A549 (cell line): ENCODE measurements at regions not wholly inside any gene's neighbourhood (a gene's known extent, or its start where the extent isn't known, plus 50 kb on each side); places are given as distances from the start of the nearest gene placed in this dataset.

Source experiments
- ATAC-seq, 2 experiments: fragments of 200-7000 bp in 1 of 2; fragments of >200 bp in 1 of 2; cut with Nextera tagmentation in 1 of 2; cut with Tn5 transposase in 1 of 2; 3 replicates each; pipeline versions ENCODE4 v1.8.0 to v1.9.1; 2018 to 2020; ENCODE audit warnings: mild to moderate bottlenecking in 1 of 2, moderate library complexity in 1 of 2
- CTCF ChIA-PET: fragments of 300-600 bp; sonication (Branson Sonifier 250); formaldehyde crosslinking; extraction: SDS; loops from one replicate; lab custom pipeline; 2021; ENCODE audit warnings: antibody characterized with exemption, inconsistent platforms; lab: Yijun Ruan, JAX
- POLR2A ChIA-PET: fragments of 350-600 bp; formaldehyde crosslinking; extraction: SDS; loops from one replicate; lab custom pipeline; 2021; ENCODE audit warnings: antibody characterized with exemption, inconsistent platforms; lab: Yijun Ruan, JAX
- DNase-seq, 2 experiments: peaks; one replicate each; pipeline versions ENCODE4 v3.0.0 to v3.0.0-alpha.2; 2011 to 2016; ENCODE audit warnings: low read depth in 1 of 2, low spot score in 1 of 2
- FAIRE-seq: peaks from 2 replicates; lab custom pipeline; 2011; peaks lifted over from hg19 to GRCh38; lab: Jason Lieb, UNC
- H3K27ac ChIP-seq, 2 experiments: fragments of >200 bp; sonication (Bioruptor Twin); formaldehyde crosslinking; 3 replicates each; pipeline ENCODE4 v1.5.1; 2016 to 2017
- H3K4me1 ChIP-seq: fragments of >200 bp; sonication (Bioruptor Twin); formaldehyde crosslinking; 3 replicates; pipeline ENCODE4 v1.6.1; 2016
- H3K4me2 ChIP-seq: fragments of >200 bp; sonication (Bioruptor Twin); formaldehyde crosslinking; 3 replicates; pipeline ENCODE4 v1.6.1; 2016
- H3K4me3 ChIP-seq: fragments of >200 bp; sonication (Bioruptor Twin); formaldehyde crosslinking; 3 replicates; pipeline ENCODE4 v1.5.1; 2016
- H3K9me3 ChIP-seq: fragments of >200 bp; sonication (Bioruptor Twin); formaldehyde crosslinking; 3 replicates; pipeline ENCODE4 v1.6.1; 2016
- BHLHE40 ChIP-seq: IDR thresholded peaks from 2 replicates; pipeline ENCODE4 v1.6.1; 2012; ENCODE audit warnings: low read depth, low read length, inconsistent platforms
- CBX2 ChIP-seq: fragments of 200-600 bp; sonication (generic); IDR thresholded peaks from 2 replicates; pipeline ENCODE4 v1.6.1; 2016; ENCODE audit warnings: low read depth, mild to moderate bottlenecking, borderline replicate concordance
- CHD2 ChIP-seq: fragments of 150-350 bp; IDR thresholded peaks from 2 replicates; pipeline ENCODE4 v1.6.1; 2014; ENCODE audit warnings: low read length; ENCODE audit not compliant: partially characterized antibody
- EHMT2 ChIP-seq: fragments of 200-600 bp; sonication (generic); IDR thresholded peaks from 2 replicates; pipeline ENCODE4 v1.6.1; 2016; ENCODE audit warnings: antibody characterized with exemption, low read depth, mild to moderate bottlenecking, moderate library complexity
- EP300 ChIP-seq, 2 experiments: fragments of >200 bp; sonication (Bioruptor Twin); formaldehyde crosslinking; IDR thresholded peaks; 2 replicates in 1 of 2; 3 replicates in 1 of 2; pipeline ENCODE4 v1.6.1; 2016 to 2017
- ESRRA ChIP-seq: fragments of 150-350 bp; IDR thresholded peaks from 2 replicates; pipeline ENCODE4 v1.6.1; 2014; ENCODE audit warnings: mild to moderate bottlenecking, low read length, borderline replicate concordance
- FOSL2 ChIP-seq, 2 experiments: fragments of 450-650 bp in 1 of 2; fragments of >200 bp in 1 of 2; sonication (Bioruptor Twin) in 1 of 2; formaldehyde crosslinking; IDR thresholded peaks; 2 replicates each; pipeline versions ENCODE4 v1.5.0 to v1.6.1; 2016 to 2020; ENCODE audit warnings: mild to moderate bottlenecking in 1 of 2, moderate library complexity in 1 of 2
- FOXS1 ChIP-seq: fragments of 250-450 bp; sonication (Bioruptor Pico); IDR thresholded peaks from 2 replicates; pipeline ENCODE4 v1.5.0; 2020; ENCODE audit warnings: mild to moderate bottlenecking, moderate library complexity
- HDAC2 ChIP-seq: fragments of 200-600 bp; sonication (generic); IDR thresholded peaks from 2 replicates; pipeline ENCODE4 v1.6.1; 2016
- HEYL ChIP-seq: fragments of 250-450 bp; sonication (Bioruptor Pico); IDR thresholded peaks from 2 replicates; pipeline ENCODE4 v1.8.0; 2021; ENCODE audit warnings: mild to moderate bottlenecking, moderate library complexity
- HMGXB4 ChIP-seq: fragments of 250-450 bp; sonication (Bioruptor Pico); IDR thresholded peaks from 2 replicates; pipeline ENCODE4 v1.5.0; 2021; ENCODE audit warnings: mild to moderate bottlenecking, moderate library complexity, borderline replicate concordance
- KDM5A ChIP-seq: fragments of 200-600 bp; sonication (generic); IDR thresholded peaks from 2 replicates; pipeline ENCODE4 v1.6.1; 2016; ENCODE audit warnings: antibody characterized with exemption, mild to moderate bottlenecking
- NFE2L2 ChIP-seq: fragments of 150-350 bp; conservative IDR thresholded peaks from 2 replicates; pipeline ENCODE4 v1.6.1; 2014; ENCODE audit warnings: low read length
- PHF8 ChIP-seq: fragments of 200-600 bp; sonication (generic); IDR thresholded peaks from 2 replicates; pipeline ENCODE4 v1.6.1; 2016; ENCODE audit warnings: low read depth, mild to moderate bottlenecking, antibody characterized with exemption, moderate library complexity, borderline replicate concordance
- RARB ChIP-seq: fragments of 250-450 bp; sonication (Bioruptor Pico); IDR thresholded peaks from 2 replicates; pipeline ENCODE4 v1.8.0; 2021; ENCODE audit warnings: mild to moderate bottlenecking, moderate library complexity
- RNF2 ChIP-seq: fragments of 200-600 bp; sonication (generic); IDR thresholded peaks from 2 replicates; pipeline ENCODE4 v1.6.1; 2016; ENCODE audit warnings: low read depth, mild to moderate bottlenecking, antibody characterized with exemption, moderate library complexity, borderline replicate concordance
- TFCP2L1 ChIP-seq: fragments of 250-450 bp; sonication (Bioruptor Pico); IDR thresholded peaks from 2 replicates; pipeline ENCODE4 v1.5.0; 2021; ENCODE audit warnings: mild to moderate bottlenecking
- ZSCAN20 ChIP-seq: fragments of 250-450 bp; sonication (Bioruptor Pico); IDR thresholded peaks from 2 replicates; pipeline ENCODE4 v1.8.0; 2022; ENCODE audit warnings: mild to moderate bottlenecking, moderate library complexity
- WGBS: methylation state at CpG from one replicate; pipeline ENCODE4 v1.1.6; 2017; ENCODE audit errors: missing lambda C conversion rate; 5-methylcytosine and 5-hydroxymethylcytosine counted together
- TF ChIP-seq, protein P1 (sequence below): fragments of 200-600 bp; sonication (generic); IDR thresholded peaks from 2 replicates; pipeline ENCODE4 v1.6.1; 2016; ENCODE audit warnings: antibody characterized with exemption, mild to moderate bottlenecking, moderate library complexity

- no peak for DNase-seq
- H3K4me1 ChIP-seq = no peaks in the 10 kb centered on the region
- TF ChIP-seq EP300 (IDR thresholded peaks at IDR 0.05) (no peak), ESRRA (no peak), RNF2 (no peak), FOXS1 (CRISPR knock-in tag) (no peak), RARB (no peak), ZSCAN20 (CRISPR knock-in tag) (no peak), FOSL2 (IDR thresholded peaks at IDR 0.05) (no peak), FOSL2 (CRISPR knock-in tag; IDR thresholded peaks at IDR 0.05) (no peak), EHMT2 (no peak), TFCP2L1 (CRISPR knock-in tag) (no peak), CBX2 (no peak), CHD2 (no peak), HMGXB4 (no peak), BHLHE40 (no peak)
- TF ChIP-seq, all 56 proteins: peak for 0
- ChIA-PET POLR2A (no interaction called here), CTCF (no interaction called here)
- Histone ChIP-seq H3K4me3 (no peak overlapping the region), H3K27ac (no peak overlapping the region), H3K4me2 (no peak overlapping the region), H3K9me3 (no peaks in the 10 kb centered on the region)
- WGBS = 4% methylated on average over 3 of the region's 3 CpGs
- ATAC-seq = no peak
- FAIRE-seq = no peak
These were observed 80.5 kb upstream of the PUM3 start for GRCh38 chr9:2924380-2924768.

DNA sequence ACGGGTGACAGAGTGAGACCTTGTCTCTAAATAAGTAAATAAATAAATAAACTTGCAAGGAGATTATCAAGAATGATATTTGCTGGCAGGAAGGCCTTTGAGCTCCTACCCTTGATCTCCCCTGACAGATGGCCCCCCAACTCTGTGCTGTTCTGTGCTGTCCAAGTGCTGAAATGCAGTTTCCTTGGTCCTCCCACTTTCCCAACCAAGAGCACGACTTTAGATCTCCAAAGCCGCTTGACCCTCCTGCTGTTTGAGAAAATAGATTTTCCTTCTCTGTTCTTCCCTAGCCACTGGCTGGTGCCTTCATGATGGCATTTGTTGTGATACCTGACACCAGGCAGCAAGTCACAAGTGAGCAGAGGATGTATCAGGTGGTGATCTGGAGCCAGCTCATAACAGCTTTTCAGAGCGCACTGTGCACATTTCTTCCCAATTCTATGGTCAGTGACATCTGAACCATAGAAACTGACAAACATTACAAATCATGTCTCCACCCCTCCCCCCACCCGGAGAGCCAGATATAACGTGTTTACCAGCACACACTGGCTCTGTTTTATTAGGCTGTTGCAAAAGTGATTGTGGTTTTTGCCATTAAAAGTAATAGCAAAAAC is 80.0 kb upstream of the PUM3 start:
- FAIRE-seq = no peak
- no peak for DNase-seq
- POLR2A ChIA-PET = no interaction called here
- no peak overlapping the region for H3K4me3 ChIP-seq
- H3K9me3 ChIP-seq = no peaks in the 10 kb centered on the region
- H3K27ac ChIP-seq = no peak overlapping the region
- H3K4me2 ChIP-seq = no peak overlapping the region
- WGBS = 22% methylated on average over 5 of the region's 6 CpGs
- CTCF ChIA-PET = no interaction called here
- ATAC-seq = no peak
- no peaks in the 10 kb centered on the region for H3K4me1 ChIP-seq
- no peak for TF ChIP-seq NFE2L2
- TF ChIP-seq ESRRA = no peak
- TF ChIP-seq, protein P1, sequence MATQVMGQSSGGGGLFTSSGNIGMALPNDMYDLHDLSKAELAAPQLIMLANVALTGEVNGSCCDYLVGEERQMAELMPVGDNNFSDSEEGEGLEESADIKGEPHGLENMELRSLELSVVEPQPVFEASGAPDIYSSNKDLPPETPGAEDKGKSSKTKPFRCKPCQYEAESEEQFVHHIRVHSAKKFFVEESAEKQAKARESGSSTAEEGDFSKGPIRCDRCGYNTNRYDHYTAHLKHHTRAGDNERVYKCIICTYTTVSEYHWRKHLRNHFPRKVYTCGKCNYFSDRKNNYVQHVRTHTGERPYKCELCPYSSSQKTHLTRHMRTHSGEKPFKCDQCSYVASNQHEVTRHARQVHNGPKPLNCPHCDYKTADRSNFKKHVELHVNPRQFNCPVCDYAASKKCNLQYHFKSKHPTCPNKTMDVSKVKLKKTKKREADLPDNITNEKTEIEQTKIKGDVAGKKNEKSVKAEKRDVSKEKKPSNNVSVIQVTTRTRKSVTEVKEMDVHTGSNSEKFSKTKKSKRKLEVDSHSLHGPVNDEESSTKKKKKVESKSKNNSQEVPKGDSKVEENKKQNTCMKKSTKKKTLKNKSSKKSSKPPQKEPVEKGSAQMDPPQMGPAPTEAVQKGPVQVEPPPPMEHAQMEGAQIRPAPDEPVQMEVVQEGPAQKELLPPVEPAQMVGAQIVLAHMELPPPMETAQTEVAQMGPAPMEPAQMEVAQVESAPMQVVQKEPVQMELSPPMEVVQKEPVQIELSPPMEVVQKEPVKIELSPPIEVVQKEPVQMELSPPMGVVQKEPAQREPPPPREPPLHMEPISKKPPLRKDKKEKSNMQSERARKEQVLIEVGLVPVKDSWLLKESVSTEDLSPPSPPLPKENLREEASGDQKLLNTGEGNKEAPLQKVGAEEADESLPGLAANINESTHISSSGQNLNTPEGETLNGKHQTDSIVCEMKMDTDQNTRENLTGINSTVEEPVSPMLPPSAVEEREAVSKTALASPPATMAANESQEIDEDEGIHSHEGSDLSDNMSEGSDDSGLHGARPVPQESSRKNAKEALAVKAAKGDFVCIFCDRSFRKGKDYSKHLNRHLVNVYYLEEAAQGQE = peak; percentile 44; the same call in 1 of the 2 replicates
- no peak for TF ChIP-seq HDAC2
- no peak for TF ChIP-seq KDM5A
- no peak for TF ChIP-seq PHF8
- TF ChIP-seq HEYL (CRISPR knock-in tag) = no peak
